Transverse colon (tissue), 3 donors: ENCODE measurements at regions not wholly inside any gene's neighbourhood (a gene's known extent, or its start where the extent isn't known, plus 50 kb on each side); places are given as distances from the start of the nearest gene placed in this dataset.

Source experiments
- EP300 ChIP-seq: sonication (generic); formaldehyde crosslinking; IDR thresholded peaks from one replicate; pipeline ENCODE4 v1.6.1; 2017; ENCODE audit warnings: antibody characterized with exemption, low read depth
- TF ChIP-seq, protein P1 (sequence below), 5 experiments: fragments of 200-600 bp in 3 of 5; fragments of 450-650 bp in 2 of 5; sonication (generic) in 3 of 5; IDR thresholded peaks; 1 replicate in 2 of 5; 2 replicates in 3 of 5; pipeline ENCODE4 v1.5.1; 2016 to 2017; ENCODE audit warnings: antibody characterized with exemption in 5 of 5, inconsistent platforms in 3 of 5, mild to moderate bottlenecking in 2 of 5, moderate library complexity in 1 of 5

- TF ChIP-seq EP300 = no peak
- TF ChIP-seq, protein P1, sequence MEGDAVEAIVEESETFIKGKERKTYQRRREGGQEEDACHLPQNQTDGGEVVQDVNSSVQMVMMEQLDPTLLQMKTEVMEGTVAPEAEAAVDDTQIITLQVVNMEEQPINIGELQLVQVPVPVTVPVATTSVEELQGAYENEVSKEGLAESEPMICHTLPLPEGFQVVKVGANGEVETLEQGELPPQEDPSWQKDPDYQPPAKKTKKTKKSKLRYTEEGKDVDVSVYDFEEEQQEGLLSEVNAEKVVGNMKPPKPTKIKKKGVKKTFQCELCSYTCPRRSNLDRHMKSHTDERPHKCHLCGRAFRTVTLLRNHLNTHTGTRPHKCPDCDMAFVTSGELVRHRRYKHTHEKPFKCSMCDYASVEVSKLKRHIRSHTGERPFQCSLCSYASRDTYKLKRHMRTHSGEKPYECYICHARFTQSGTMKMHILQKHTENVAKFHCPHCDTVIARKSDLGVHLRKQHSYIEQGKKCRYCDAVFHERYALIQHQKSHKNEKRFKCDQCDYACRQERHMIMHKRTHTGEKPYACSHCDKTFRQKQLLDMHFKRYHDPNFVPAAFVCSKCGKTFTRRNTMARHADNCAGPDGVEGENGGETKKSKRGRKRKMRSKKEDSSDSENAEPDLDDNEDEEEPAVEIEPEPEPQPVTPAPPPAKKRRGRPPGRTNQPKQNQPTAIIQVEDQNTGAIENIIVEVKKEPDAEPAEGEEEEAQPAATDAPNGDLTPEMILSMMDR (IDR thresholded peaks at IDR 0.05) = no peak
Measured at GRCh38 chr16:48008011-48008525, 147.7 kb downstream of the ABCC12 start.
